GM18502 (cell line): ENCODE measurements at regions not wholly inside any gene's neighbourhood (a gene's known extent, or its start where the extent isn't known, plus 50 kb on each side); places are given as distances from the start of the nearest gene placed in this dataset.

ENCODE experiments used
- ATAC-seq: cut with Tn5 transposase; IDR thresholded peaks from one replicate; pipeline ENCODE4 v1.9.1; 2021; ENCODE audit warnings: mild to moderate bottlenecking; ENCODE audit not compliant: unreplicated experiment, poor library complexity

GRCh38 chr11:15851051-15851498 lies 505.3 kb downstream of the SOX6 start:
- ATAC-seq = no peak

GRCh38 chr11:15852179-15852578 lies 504.2 kb downstream of the SOX6 start:
- no peak for ATAC-seq

GRCh38 chr11:15854245-15854644 lies 502.1 kb downstream of the SOX6 start:
- no peak for ATAC-seq

- no peak for ATAC-seq
These were observed 497.5 kb downstream of the SOX6 start for GRCh38 chr11:15858881-15859280.

- no peak for ATAC-seq
These were observed 496.9 kb downstream of the SOX6 start for GRCh38 chr11:15859411-15859810.

- no peak for ATAC-seq
These were observed 495.1 kb downstream of the SOX6 start for GRCh38 chr11:15861256-15861655.

- ATAC-seq = no peak
These were observed 492.9 kb downstream of the SOX6 start for GRCh38 chr11:15863411-15863810.

- ATAC-seq = no peak
These were observed 492.1 kb downstream of the SOX6 start for GRCh38 chr11:15864026-15864805.

GRCh38 chr11:15865212-15865987 lies 490.9 kb downstream of the SOX6 start:
- no peak for ATAC-seq

GRCh38 chr11:15867871-15868270 lies 488.5 kb downstream of the SOX6 start:
- no peak for ATAC-seq

- no peak for ATAC-seq
These were observed 485.4 kb downstream of the SOX6 start for GRCh38 chr11:15870911-15871310.

GRCh38 chr11:15871904-15872626 lies 484.3 kb downstream of the SOX6 start:
- no peak for ATAC-seq

GRCh38 chr11:15873501-15873900 lies 482.8 kb downstream of the SOX6 start:
- no peak for ATAC-seq

GRCh38 chr11:15874704-15875103 lies 481.6 kb downstream of the SOX6 start:
- no peak for ATAC-seq

- ATAC-seq = no peak
These were observed 481.0 kb downstream of the SOX6 start for GRCh38 chr11:15875393-15875792.

GRCh38 chr11:15875943-15876342 lies 480.4 kb downstream of the SOX6 start:
- no peak for ATAC-seq

GRCh38 chr11:15878756-15879155 lies 477.6 kb downstream of the SOX6 start:
- no peak for ATAC-seq

GRCh38 chr11:15880291-15880690 lies 476.1 kb downstream of the SOX6 start:
- ATAC-seq = no peak

- no peak for ATAC-seq
These were observed 473.4 kb downstream of the SOX6 start for GRCh38 chr11:15882876-15883454.

- ATAC-seq = no peak
These were observed 472.9 kb downstream of the SOX6 start for GRCh38 chr11:15883455-15883920.
